NCI-H1436 treated with DMSO at 0.1 percent for 48 hours (cell line): ENCODE measurements at regions not wholly inside any gene's neighbourhood (a gene's known extent, or its start where the extent isn't known, plus 50 kb on each side); places are given as distances from the start of the nearest gene placed in this dataset.
"Not testable (repeated sequence)": the region's sequence is repeated elsewhere in the genome, so short reads cannot be mapped to it uniquely, and the experiment has no call there.

ENCODE experiments used
- DNase-seq: peaks from one replicate; lab custom pipeline; 2025; lab: John Stamatoyannopoulos, UW

- DNase-seq = no peak
These were observed 185.1 kb downstream of the ETNK1 start for GRCh38 chr12:22810036-22810435.

- DNase-seq = no peak
These were observed 187.6 kb downstream of the ETNK1 start for GRCh38 chr12:22812531-22812930.

- no peak for DNase-seq
These were observed 197.0 kb downstream of the ETNK1 start for GRCh38 chr12:22821985-22822384.

GRCh38 chr12:22826026-22826425, 201.1 kb downstream of the ETNK1 start:
- DNase-seq = no peak

GRCh38 chr12:22826446-22826981, 201.5 kb downstream of the ETNK1 start:
- DNase-seq = not testable (repeated sequence)

- DNase-seq = no peak
These were observed 203.1 kb downstream of the ETNK1 start for GRCh38 chr12:22828066-22828465.

- no peak for DNase-seq
These were observed 210.5 kb downstream of the ETNK1 start for GRCh38 chr12:22835431-22835830.

- DNase-seq = no peak
These were observed 225.2 kb downstream of the ETNK1 start for GRCh38 chr12:22850185-22850584.

- no peak for DNase-seq
These were observed 226.6 kb downstream of the ETNK1 start for GRCh38 chr12:22851532-22851931.

GRCh38 chr12:22855456-22855855, 230.5 kb downstream of the ETNK1 start:
- DNase-seq = no peak

- DNase-seq = peak; percentile 20
These were observed 231.2 kb downstream of the ETNK1 start for GRCh38 chr12:22856178-22856577.

GRCh38 chr12:22858849-22859570, 234.0 kb downstream of the ETNK1 start:
- no peak for DNase-seq

GRCh38 chr12:22860926-22861325, 236.0 kb downstream of the ETNK1 start:
- DNase-seq = no peak

- DNase-seq = no peak
These were observed 240.9 kb downstream of the ETNK1 start for GRCh38 chr12:22865822-22866221.

GRCh38 chr12:22866406-22866805, 241.4 kb downstream of the ETNK1 start:
- no peak for DNase-seq

GRCh38 chr12:22874151-22874550, 249.2 kb downstream of the ETNK1 start:
- no peak for DNase-seq

- no peak for DNase-seq
These were observed 251.3 kb downstream of the ETNK1 start for GRCh38 chr12:22876262-22876661.

GRCh38 chr12:22879203-22879602, 254.2 kb downstream of the ETNK1 start:
- DNase-seq = no peak

GRCh38 chr12:22880331-22880730, 255.4 kb downstream of the ETNK1 start:
- no peak for DNase-seq

- DNase-seq = no peak
These were observed 255.8 kb downstream of the ETNK1 start for GRCh38 chr12:22880807-22881206.

GRCh38 chr12:22881878-22882385, 257.0 kb downstream of the ETNK1 start:
- DNase-seq = no peak

GRCh38 chr12:22882559-22882958, 257.6 kb downstream of the ETNK1 start:
- DNase-seq = no peak

- no peak for DNase-seq
These were observed 268.9 kb downstream of the ETNK1 start for GRCh38 chr12:22893878-22894277.

GRCh38 chr12:22899184-22899583, 274.2 kb downstream of the ETNK1 start:
- DNase-seq = no peak
